ENCODE measurements at regions not wholly inside any gene's neighbourhood (a gene's known extent, or its start where the extent isn't known, plus 50 kb on each side); places are given as distances from the start of the nearest gene placed in this dataset.
"Not testable (repeated sequence)": the region's sequence is repeated elsewhere in the genome, so short reads cannot be mapped to it uniquely, and the experiment has no call there.

- no peak for DNase-seq
- H3K4me3 Mint-ChIP-seq, result no peak overlapping the region
- H3K27ac Mint-ChIP-seq, result no peak overlapping the region
- peaks cover 16% of the 10 kb centered on the region for H3K9me3 Mint-ChIP-seq
- no peaks in the 10 kb centered on the region for H3K4me1 Mint-ChIP-seq
- H3K36me3 Mint-ChIP-seq, result peaks cover 8% of the 10 kb centered on the region
- no peaks in the 10 kb centered on the region for H3K27me3 Mint-ChIP-seq
Measured at GRCh38 chr6:157727629-157728182, 95.3 kb upstream of the SNX9 start.

DNA sequence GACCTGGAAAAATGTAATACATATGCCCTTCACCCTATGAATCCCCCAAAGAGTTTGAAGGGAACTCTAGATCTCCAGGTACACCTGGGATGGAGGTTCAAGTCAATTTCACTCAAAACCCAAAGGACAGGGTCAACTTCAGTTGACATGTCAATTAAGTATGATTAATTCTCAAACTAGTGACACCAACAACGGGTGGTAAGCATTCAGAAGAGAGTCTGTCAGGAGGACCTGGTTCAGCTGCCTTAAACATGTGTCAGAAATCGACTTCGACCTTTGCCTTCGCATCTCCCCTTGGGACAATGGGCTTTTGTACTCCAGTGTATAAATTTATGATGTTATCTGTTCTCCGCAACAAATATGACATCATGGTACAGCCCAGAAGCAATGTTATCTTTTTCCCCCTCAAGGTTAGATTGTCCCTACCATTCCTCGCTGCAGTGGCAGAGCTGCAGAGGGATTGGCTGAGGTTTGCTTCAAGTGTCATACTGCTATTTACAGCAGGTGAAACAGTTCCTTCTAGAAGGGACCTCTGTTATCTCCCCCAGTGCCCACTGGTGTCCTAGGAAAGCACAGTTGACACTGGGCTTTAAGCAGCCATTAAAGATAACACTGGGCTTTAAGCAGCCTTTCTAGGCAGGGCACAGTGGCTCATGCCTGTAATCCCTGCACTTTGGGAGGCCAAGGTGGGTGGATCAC is 94.7 kb upstream of the SNX9 start:
- DNase-seq, result no peak
- Mint-ChIP-seq H3K4me1 (no peaks in the 10 kb centered on the region), H3K4me3 (no peak overlapping the region), H3K9me3 (peaks cover 16% of the 10 kb centered on the region), H3K27me3 (no peaks in the 10 kb centered on the region), H3K36me3 (peaks cover 8% of the 10 kb centered on the region), H3K27ac (no peak overlapping the region)

- H3K4me3 Mint-ChIP-seq, result no peak overlapping the region
- no peak overlapping the region for H3K27ac Mint-ChIP-seq
- H3K4me1 Mint-ChIP-seq, result no peaks in the 10 kb centered on the region
- H3K9me3 Mint-ChIP-seq, result peaks cover 2% of the 10 kb centered on the region
- H3K36me3 Mint-ChIP-seq, result peaks cover under 1% of the 10 kb centered on the region
- DNase-seq, result no peak
- no peaks in the 10 kb centered on the region for H3K27me3 Mint-ChIP-seq
Measured at GRCh38 chr6:157731221-157731620, 91.8 kb upstream of the SNX9 start.

GRCh38 chr6:157732007-157732406 is 91.0 kb upstream of the SNX9 start:
- peaks cover 4% of the 10 kb centered on the region for H3K9me3 Mint-ChIP-seq
- no peaks in the 10 kb centered on the region for H3K27me3 Mint-ChIP-seq
- H3K4me1 Mint-ChIP-seq, result no peaks in the 10 kb centered on the region
- H3K36me3 Mint-ChIP-seq, result no peaks in the 10 kb centered on the region
- no peak overlapping the region for H3K4me3 Mint-ChIP-seq
- no peak overlapping the region for H3K27ac Mint-ChIP-seq
- DNase-seq, result no peak

- Mint-ChIP-seq H3K27ac (no peak overlapping the region), H3K4me1 (no peaks in the 10 kb centered on the region), H3K36me3 (peaks cover under 1% of the 10 kb centered on the region), H3K4me3 (no peak overlapping the region), H3K27me3 (no peaks in the 10 kb centered on the region), H3K9me3 (peaks cover 10% of the 10 kb centered on the region)
- no peak for DNase-seq
Measured at GRCh38 chr6:157732416-157733161, 90.5 kb upstream of the SNX9 start.

- H3K4me3 Mint-ChIP-seq, H3K36me3 Mint-ChIP-seq, H3K27me3 Mint-ChIP-seq, DNase-seq, H3K4me1 Mint-ChIP-seq, H3K27ac Mint-ChIP-seq: not testable (repeated sequence)
- H3K9me3 Mint-ChIP-seq, result peaks cover 21% of the 10 kb centered on the region
Measured at GRCh38 chr6:157736555-157736954, 86.5 kb upstream of the SNX9 start.

DNA sequence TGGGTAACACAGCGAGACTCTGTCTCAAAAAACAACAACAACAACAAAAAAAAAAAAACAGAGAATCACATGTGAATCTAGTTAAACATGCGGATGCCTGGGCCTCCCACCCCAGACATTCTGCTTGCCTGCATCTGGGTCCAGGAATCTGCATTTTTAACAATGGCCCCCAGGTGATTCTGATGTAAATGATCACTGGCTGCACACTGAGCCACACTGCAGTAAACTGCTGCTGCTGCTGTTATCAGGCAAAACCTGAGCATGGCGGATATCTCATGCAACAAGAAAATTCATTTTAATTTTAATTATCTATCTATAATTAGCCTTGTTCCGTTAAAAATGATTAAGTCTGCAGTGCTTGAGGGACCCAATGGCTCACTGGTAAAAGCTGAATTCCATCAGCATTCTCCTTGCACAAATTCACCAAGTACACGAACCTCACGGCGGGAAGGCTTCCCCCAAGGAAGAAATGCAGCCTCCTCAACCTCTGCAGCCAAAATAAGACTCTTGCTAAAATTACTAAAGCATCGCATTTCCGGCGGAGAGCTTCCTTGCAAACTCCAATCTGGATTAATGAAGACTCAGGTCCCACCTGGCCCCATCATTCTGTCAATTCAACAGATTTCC is 81.6 kb upstream of the SNX9 start:
- Mint-ChIP-seq H3K27ac (no peak overlapping the region), H3K4me3 (no peak overlapping the region), H3K4me1 (peaks cover 5% of the 10 kb centered on the region), H3K36me3 (peaks cover 7% of the 10 kb centered on the region), H3K27me3 (no peaks in the 10 kb centered on the region), H3K9me3 (peaks cover 21% of the 10 kb centered on the region)
- DNase-seq, result no peak

DNA sequence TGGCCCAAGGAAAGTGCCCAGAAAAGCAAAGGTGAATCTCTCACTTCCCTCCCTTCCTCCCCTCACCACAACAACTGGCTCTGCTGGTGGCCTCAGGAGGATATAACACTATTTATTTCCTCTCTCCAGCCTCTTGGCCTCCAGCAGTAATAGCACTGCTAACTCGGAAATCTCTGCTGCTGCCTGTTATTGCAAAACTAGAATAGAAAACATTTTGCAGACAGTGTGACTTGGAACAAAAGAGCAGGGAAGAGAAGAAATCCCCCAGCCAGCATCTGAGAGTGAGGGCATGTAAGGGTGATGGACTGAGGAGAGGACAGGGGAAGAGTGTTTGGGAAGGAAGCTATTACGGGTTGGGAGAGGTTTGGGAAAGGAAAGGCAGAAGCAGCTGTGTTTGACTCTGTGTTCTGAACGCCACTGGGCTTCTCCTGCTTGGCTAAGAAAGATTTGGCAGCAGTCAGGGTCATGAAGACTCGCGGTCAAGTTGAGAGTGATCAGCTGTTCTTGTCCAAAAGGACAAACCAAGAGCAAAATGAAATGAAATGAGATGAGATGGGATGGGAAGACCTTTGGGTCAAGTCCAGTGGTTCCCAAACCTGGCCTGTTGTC is 81.0 kb upstream of the SNX9 start:
- Mint-ChIP-seq H3K27ac (no peak overlapping the region), H3K9me3 (peaks cover 18% of the 10 kb centered on the region), H3K4me3 (no peak overlapping the region), H3K27me3 (no peaks in the 10 kb centered on the region), H3K4me1 (peaks cover 7% of the 10 kb centered on the region), H3K36me3 (peaks cover 7% of the 10 kb centered on the region)
- no peak for DNase-seq

DNA sequence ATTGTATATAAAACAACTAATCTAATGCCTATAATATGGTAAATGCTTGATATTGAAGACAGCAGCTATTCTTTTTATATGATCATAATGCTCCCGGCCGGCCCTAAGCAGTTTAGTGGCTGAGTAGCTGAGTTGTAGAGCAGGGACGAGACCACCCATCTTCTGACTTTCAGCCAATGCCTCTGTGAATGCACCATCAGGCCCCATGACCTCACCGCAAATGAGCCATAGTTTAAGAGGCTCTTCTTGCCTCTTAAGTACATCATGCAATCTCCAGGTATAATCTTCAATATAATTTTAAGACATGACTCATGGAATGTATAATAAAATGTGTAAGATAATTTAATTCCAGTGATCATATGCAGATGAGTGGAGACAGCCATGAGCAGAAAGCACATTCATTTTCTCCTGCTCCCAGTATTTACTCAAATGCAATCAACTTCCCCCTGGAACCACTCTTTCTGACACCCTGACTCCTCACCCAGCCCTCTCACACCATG is 78.9 kb upstream of the SNX9 start:
- H3K36me3 Mint-ChIP-seq, result no peaks in the 10 kb centered on the region
- no peaks in the 10 kb centered on the region for H3K27me3 Mint-ChIP-seq
- H3K9me3 Mint-ChIP-seq, result peaks cover 1% of the 10 kb centered on the region
- no peak for DNase-seq
- H3K27ac Mint-ChIP-seq, result no peak overlapping the region
- H3K4me1 Mint-ChIP-seq, result peaks cover 19% of the 10 kb centered on the region
- H3K4me3 Mint-ChIP-seq, result no peak overlapping the region

DNA sequence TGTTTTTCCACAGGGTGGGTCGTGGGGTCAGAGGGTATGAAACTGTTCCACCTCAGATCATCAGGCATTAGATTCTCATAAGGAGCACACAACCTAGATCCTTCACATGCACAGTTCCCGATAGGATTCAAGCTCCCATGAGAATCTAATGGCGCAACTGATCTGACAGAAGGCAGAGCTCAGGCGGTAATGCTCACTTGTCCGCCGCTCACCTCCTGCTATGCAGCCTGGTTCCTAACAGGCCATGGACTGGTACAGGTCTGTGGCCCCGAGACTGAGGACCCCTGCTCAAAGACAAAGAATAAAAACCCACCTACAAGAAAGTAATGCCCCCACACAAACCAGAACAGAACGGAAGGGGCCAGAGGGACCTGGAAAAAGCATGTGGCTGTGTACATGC is 76.1 kb upstream of the SNX9 start:
- H3K27me3 Mint-ChIP-seq, result no peaks in the 10 kb centered on the region
- H3K4me1 Mint-ChIP-seq, result peaks cover 41% of the 10 kb centered on the region
- no peak overlapping the region for H3K27ac Mint-ChIP-seq
- no peak overlapping the region for H3K4me3 Mint-ChIP-seq
- peaks cover 9% of the 10 kb centered on the region for H3K36me3 Mint-ChIP-seq
- H3K9me3 Mint-ChIP-seq, result peaks cover 16% of the 10 kb centered on the region
- no peak for DNase-seq

GRCh38 chr6:157747370-157747769 is 75.7 kb upstream of the SNX9 start:
- DNase-seq, result no peak
- H3K9me3 Mint-ChIP-seq, result peaks cover 20% of the 10 kb centered on the region
- H3K36me3 Mint-ChIP-seq, result peaks cover 13% of the 10 kb centered on the region
- no peak overlapping the region for H3K27ac Mint-ChIP-seq
- H3K27me3 Mint-ChIP-seq, result no peaks in the 10 kb centered on the region
- H3K4me1 Mint-ChIP-seq, result peaks cover 46% of the 10 kb centered on the region
- H3K4me3 Mint-ChIP-seq, result no peak overlapping the region

GRCh38 chr6:157748839-157749571 is 74.0 kb upstream of the SNX9 start:
- H3K4me3 Mint-ChIP-seq, result peak overlapping the region; percentile 38
- DNase-seq, result no peak
- H3K36me3 Mint-ChIP-seq, result peaks cover 17% of the 10 kb centered on the region
- H3K9me3 Mint-ChIP-seq, result peaks cover 29% of the 10 kb centered on the region
- no peaks in the 10 kb centered on the region for H3K27me3 Mint-ChIP-seq
- peaks cover 62% of the 10 kb centered on the region for H3K4me1 Mint-ChIP-seq
- peak overlapping the region; percentile 93 for H3K27ac Mint-ChIP-seq

DNA sequence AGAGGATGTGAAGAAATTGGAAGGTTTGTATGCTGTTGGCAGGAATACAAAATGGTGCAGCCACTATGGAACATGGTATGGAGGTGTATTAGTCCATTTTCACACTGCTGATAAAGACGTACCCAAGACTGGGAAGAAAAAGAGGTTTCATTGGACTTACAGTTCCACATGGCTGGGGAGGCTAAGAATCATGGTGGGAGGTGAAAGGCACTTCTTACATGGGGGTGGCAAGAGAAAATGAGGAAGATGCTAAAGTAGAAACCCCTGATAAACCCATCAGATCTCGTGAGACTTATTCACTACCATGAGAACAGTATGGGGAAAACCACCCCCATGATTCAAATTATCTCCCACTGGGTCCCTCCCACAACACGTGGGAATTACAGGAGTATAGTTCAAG is 72.1 kb upstream of the SNX9 start:
- DNase-seq, H3K4me3 Mint-ChIP-seq, H3K27me3 Mint-ChIP-seq, H3K27ac Mint-ChIP-seq: not testable (repeated sequence)
- Mint-ChIP-seq H3K4me1 (peaks cover 80% of the 10 kb centered on the region), H3K36me3 (peaks cover 17% of the 10 kb centered on the region), H3K9me3 (peaks cover 29% of the 10 kb centered on the region)

- peak overlapping the region; percentile 1 for H3K4me3 Mint-ChIP-seq
- H3K4me1 Mint-ChIP-seq, result peaks cover 82% of the 10 kb centered on the region
- peak overlapping the region; percentile 78 for H3K27ac Mint-ChIP-seq
- peaks cover 29% of the 10 kb centered on the region for H3K9me3 Mint-ChIP-seq
- H3K36me3 Mint-ChIP-seq, result peaks cover 17% of the 10 kb centered on the region
- no peak for DNase-seq
- H3K27me3 Mint-ChIP-seq, result no peaks in the 10 kb centered on the region
Measured at GRCh38 chr6:157751547-157752200, 71.4 kb upstream of the SNX9 start.
